H1 (cell line): ENCODE measurements at regions not wholly inside any gene's neighbourhood (a gene's known extent, or its start where the extent isn't known, plus 50 kb on each side); places are given as distances from the start of the nearest gene placed in this dataset.

ENCODE experiments used
- CTCF ChIA-PET: fragments of 300-600 bp; sonication (Branson Sonifier 250); formaldehyde crosslinking; loops from one replicate; lab custom pipeline; 2021; ENCODE audit not compliant: partially characterized antibody; lab: Charles Lee
- POLR2A ChIA-PET: fragments of 300-600 bp; sonication (Branson Sonifier 250); formaldehyde crosslinking; loops from one replicate; lab custom pipeline; 2021; ENCODE audit warnings: inconsistent platforms; ENCODE audit not compliant: partially characterized antibody; lab: Charles Lee
- DNase-seq, 2 experiments: peaks; one replicate each; pipeline versions ENCODE4 v3.0.0 to v3.0.0-alpha.2; 2010 to 2022; ENCODE audit warnings: low spot score in 2 of 2, low read depth in 1 of 2, mixed read lengths in 1 of 2
- FAIRE-seq: peaks from 2 replicates; lab custom pipeline; 2011; peaks lifted over from hg19 to GRCh38; lab: Jason Lieb, UNC
- H2AFZ ChIP-seq: 2 replicates; pipeline ENCODE4 v1.8.1; 2012; ENCODE audit warnings: low read length, inconsistent platforms
- H2AK5ac ChIP-seq: 2 replicates; pipeline ENCODE4 v1.6.1; 2013; ENCODE audit warnings: low read depth, low read length
- H2BK120ac ChIP-seq: replicated peaks from 2 replicates; pipeline ENCODE3; 2013; ENCODE audit warnings: low read depth, low read length, inconsistent platforms
- H2BK12ac ChIP-seq: 2 replicates; pipeline ENCODE4 v1.6.1; 2013; ENCODE audit warnings: low read depth, low read length
- H2BK15ac ChIP-seq: 2 replicates; pipeline ENCODE4 v1.6.1; 2013; ENCODE audit warnings: low read length
- H2BK20ac ChIP-seq: 2 replicates; pipeline ENCODE4 v1.6.1; 2013; ENCODE audit warnings: low read length
- H2BK5ac ChIP-seq: 2 replicates; pipeline ENCODE4 v1.6.1; 2013; ENCODE audit warnings: low read depth, low read length
- H3K14ac ChIP-seq: 2 replicates; pipeline ENCODE4 v1.6.1; 2013; ENCODE audit warnings: inconsistent platforms; ENCODE audit not compliant: insufficient read length
- H3K18ac ChIP-seq: 2 replicates; pipeline ENCODE4 v1.6.1; 2013; ENCODE audit warnings: low read length; ENCODE audit errors: extremely low read depth
- H3K23ac ChIP-seq: 2 replicates; pipeline ENCODE4 v1.6.1; 2013; ENCODE audit warnings: inconsistent platforms; ENCODE audit not compliant: insufficient read length
- H3K23me2 ChIP-seq: 2 replicates; pipeline ENCODE4 v1.6.1; 2013; ENCODE audit warnings: low read depth, low read length
- H3K27ac ChIP-seq: 2 replicates; pipeline ENCODE4 v1.6.1; 2011; ENCODE audit warnings: low read depth, low read length, inconsistent platforms
- H3K27me3 ChIP-seq, 4 experiments: replicated peaks in 1 of 4; 1 replicate in 1 of 4; 2 replicates in 3 of 4; pipeline versions ENCODE4 v1.6.1 to v1.8.1; 2011 to 2013; ENCODE audit warnings: low read length in 3 of 4, mild to moderate bottlenecking in 3 of 4, inconsistent platforms in 2 of 4, mixed read lengths in 2 of 4, moderate library complexity in 1 of 4; ENCODE audit not compliant: control insufficient read depth in 3 of 4, insufficient read depth in 3 of 4; ENCODE audit errors: extremely low read depth in 1 of 4
- H3K36me3 ChIP-seq, 4 experiments: 2 replicates each; pipeline versions ENCODE4 v1.6.1 to v1.8.1; 2011 to 2013; ENCODE audit warnings: mild to moderate bottlenecking in 4 of 4, low read length in 3 of 4, moderate library complexity in 2 of 4, control low read depth in 1 of 4, inconsistent platforms in 1 of 4; ENCODE audit not compliant: insufficient read depth in 4 of 4, control insufficient read depth in 2 of 4
- H3K4ac ChIP-seq: replicated peaks from 2 replicates; pipeline ENCODE3; 2013; ENCODE audit warnings: low read length, low read depth, mixed read lengths, inconsistent platforms; ENCODE audit not compliant: insufficient read length
- H3K4me1 ChIP-seq, 4 experiments: replicated peaks in 1 of 4; 1 replicate in 1 of 4; 2 replicates in 3 of 4; pipeline versions ENCODE4 v1.6.1 to v1.8.1; 2011 to 2013; ENCODE audit warnings: low read length in 3 of 4, inconsistent platforms in 2 of 4, mixed read lengths in 1 of 4; ENCODE audit not compliant: insufficient read depth in 4 of 4, control insufficient read depth in 3 of 4
- H3K4me2 ChIP-seq, 2 experiments: 2 replicates each; pipeline versions ENCODE4 v1.6.1 to v1.8.1; 2011 to 2013; ENCODE audit warnings: low read depth in 2 of 2, low read length in 2 of 2, control low read depth in 1 of 2, inconsistent platforms in 1 of 2, mild to moderate bottlenecking in 1 of 2; ENCODE audit not compliant: insufficient read depth in 1 of 2
- H3K4me3 ChIP-seq, 4 experiments: fragments of 200-600, 300-600 bp in 1 of 4; sonication (generic), shearing (Covaris generic), sonication (Bioruptor Twin) in 1 of 4; 2 replicates each; pipeline versions ENCODE4 v1.5.1 to v1.8.1; 2011 to 2016; ENCODE audit warnings: low read length in 4 of 4, low read depth in 3 of 4, control low read depth in 2 of 4, inconsistent platforms in 2 of 4, mild to moderate bottlenecking in 2 of 4, mixed read lengths in 1 of 4, moderate library complexity in 1 of 4; ENCODE audit not compliant: insufficient read depth in 2 of 4; ENCODE audit errors: extremely low read depth in 1 of 4
- H3K56ac ChIP-seq: replicated peaks from 2 replicates; pipeline ENCODE3; 2013; ENCODE audit warnings: low read depth, mild to moderate bottlenecking, mixed read lengths, low read length, inconsistent platforms; ENCODE audit not compliant: insufficient read length
- H3K79me1 ChIP-seq: 2 replicates; pipeline ENCODE4 v1.6.1; 2013; ENCODE audit warnings: low read depth, low read length, control low read depth
- H3K79me2 ChIP-seq, 2 experiments: 2 replicates each; pipeline versions ENCODE4 v1.6.1 to v1.8.1; 2012 to 2013; ENCODE audit warnings: low read length in 2 of 2, mild to moderate bottlenecking in 2 of 2, inconsistent platforms in 1 of 2; ENCODE audit not compliant: insufficient read depth in 2 of 2, control insufficient read depth in 1 of 2
- H3K9ac ChIP-seq, 4 experiments: replicated peaks in 1 of 4; 1 replicate in 1 of 4; 2 replicates in 3 of 4; pipeline versions ENCODE4 v1.6.1 to v1.8.1; 2011 to 2013; ENCODE audit warnings: low read depth in 3 of 4, low read length in 3 of 4, control low read depth in 2 of 4, mild to moderate bottlenecking in 2 of 4, moderate library complexity in 2 of 4, inconsistent platforms in 1 of 4; ENCODE audit errors: extremely low read depth in 1 of 4
- H3K9me3 ChIP-seq, 2 experiments: 2 replicates each; pipeline versions ENCODE4 v1.6.1 to v1.8.1; 2012 to 2013; ENCODE audit warnings: mild to moderate bottlenecking in 2 of 2, moderate library complexity in 2 of 2, control low read depth in 1 of 2, inconsistent platforms in 1 of 2, low read depth in 1 of 2, low read length in 1 of 2, mixed read lengths in 1 of 2; ENCODE audit not compliant: insufficient read depth in 2 of 2
- H4K20me1 ChIP-seq, 2 experiments: replicated peaks in 1 of 2; 2 replicates each; pipeline versions ENCODE3 to v1.8.1; 2011 to 2013; ENCODE audit warnings: inconsistent platforms in 2 of 2, low read length in 2 of 2, mild to moderate bottlenecking in 1 of 2; ENCODE audit not compliant: insufficient read depth in 2 of 2, control insufficient read depth in 1 of 2
- H4K5ac ChIP-seq: 2 replicates; pipeline ENCODE4 v1.6.1; 2013; ENCODE audit warnings: low read length, low read depth, mixed read lengths, inconsistent platforms; ENCODE audit not compliant: insufficient read length
- H4K8ac ChIP-seq: 2 replicates; pipeline ENCODE4 v1.8.0; 2013; ENCODE audit warnings: mild to moderate bottlenecking, moderate library complexity, low read length, inconsistent platforms; ENCODE audit not compliant: insufficient read depth; ENCODE audit errors: extremely low read depth
- H4K91ac ChIP-seq: replicated peaks from 2 replicates; pipeline ENCODE3; 2013; ENCODE audit warnings: low read length, mixed read lengths, inconsistent platforms; ENCODE audit not compliant: insufficient read length
- ASH2L ChIP-seq: fragments of 200-600, 300-600 bp; sonication (generic); IDR thresholded peaks from one replicate; pipeline ENCODE4 v1.7.1; 2017; ENCODE audit warnings: low read length
- BCL11A ChIP-seq, 2 experiments: IDR thresholded peaks; one replicate each; pipeline ENCODE4 v1.6.1; 2011; ENCODE audit warnings: low read depth in 2 of 2, low read length in 2 of 2, mild to moderate bottlenecking in 2 of 2
- CTBP2 ChIP-seq: IDR thresholded peaks from 2 replicates; pipeline ENCODE4 v1.7.0; 2011; ENCODE audit warnings: borderline replicate concordance, mild to moderate bottlenecking, moderate library complexity, mixed read lengths, low read length; ENCODE audit not compliant: insufficient read depth, insufficient read length
- JUN ChIP-seq: IDR thresholded peaks from 2 replicates; pipeline ENCODE4 v1.6.1; 2011; ENCODE audit warnings: low read depth, mild to moderate bottlenecking, improper control_type of control experiment, low read length
- KDM4A ChIP-seq: IDR thresholded peaks from one replicate; pipeline ENCODE4 v1.7.1; 2012; ENCODE audit warnings: low read depth, mild to moderate bottlenecking, moderate library complexity, low read length, inconsistent platforms; ENCODE audit not compliant: severe bottlenecking
- NANOG ChIP-seq: IDR thresholded peaks from 2 replicates; pipeline ENCODE4 v1.6.1; 2011; ENCODE audit warnings: low read length, low read depth, mild to moderate bottlenecking, inconsistent platforms; ENCODE audit not compliant: insufficient read depth, poor library complexity, severe bottlenecking
- NRF1 ChIP-seq: IDR thresholded peaks from 2 replicates; pipeline ENCODE4 v1.6.1; 2011; ENCODE audit warnings: mild to moderate bottlenecking, low read depth, low read length, improper control_type of control experiment
- SRF ChIP-seq: IDR thresholded peaks from 2 replicates; pipeline ENCODE4 v1.6.1; 2011; ENCODE audit warnings: mild to moderate bottlenecking, low read depth, low read length, moderate library complexity
- WGBS, 2 experiments: shearing (Covaris generic) in 1 of 2; methylation state at CpG; one replicate each; pipeline versions ENCODE4 v1.1.6 to v1.1.7; 2013 to 2015; ENCODE audit warnings: low lambda C conversion rate in 2 of 2, mixed read lengths in 2 of 2, inconsistent platforms in 1 of 2, low coverage in 1 of 2, missing lambda C conversion rate in 1 of 2; ENCODE audit not compliant: insufficient replicate concordance in 2 of 2, insufficient coverage in 1 of 2, insufficient read length in 1 of 2; ENCODE audit errors: extremely low coverage in 1 of 2, missing lambda C conversion rate in 1 of 2; 5-methylcytosine and 5-hydroxymethylcytosine counted together

DNA sequence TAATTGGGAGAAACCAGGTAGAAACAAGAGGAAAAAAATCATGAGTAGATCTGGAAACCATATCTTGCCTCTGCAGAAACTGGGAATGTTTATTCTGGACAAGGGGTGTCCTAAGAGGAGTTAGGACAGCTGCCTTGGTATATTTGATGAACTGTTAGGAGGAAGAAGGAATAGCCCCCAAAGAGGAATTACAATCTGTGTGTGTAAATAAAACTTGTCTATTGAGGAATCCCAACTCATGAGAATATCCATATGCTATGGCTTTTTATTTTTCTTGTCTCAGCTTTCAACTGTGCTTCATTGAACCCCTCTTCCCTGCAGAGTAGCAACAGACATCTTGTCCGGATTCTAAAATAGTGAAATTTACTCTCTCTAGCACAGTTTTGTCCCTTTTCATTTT, 423.5 kb upstream of the SLC14A2 start:
- H4K5ac ChIP-seq: no peak overlapping the region
- H3K4me1 ChIP-seq: no peaks in the 10 kb centered on the region
- H2BK5ac ChIP-seq: no peak overlapping the region
- FAIRE-seq (no peak), DNase-seq (no peak)
- no peak overlapping the region for H2BK12ac ChIP-seq
- TF ChIP-seq NRF1: no peak
- no peak for TF ChIP-seq NANOG
- no peak for TF ChIP-seq JUN
- no peak for TF ChIP-seq BCL11A (IDR thresholded peaks at IDR 0.05; ENCODE audit: low read depth in 2 of 2, low read length in 2 of 2)
- no peak for TF ChIP-seq ASH2L
- TF ChIP-seq SRF: no peak
- TF ChIP-seq CTBP2: no peak
- TF ChIP-seq KDM4A: no peak
- H2AK5ac ChIP-seq: no peak overlapping the region
- H4K8ac ChIP-seq: no peak overlapping the region
- H3K4me2 ChIP-seq: no peak overlapping the region
- ChIA-PET CTCF (no interaction called here), POLR2A (no interaction called here)
- H3K4ac ChIP-seq: no peak overlapping the region
- H3K27me3 ChIP-seq: no peaks in the 10 kb centered on the region
- H3K23me2 ChIP-seq: no peaks in the 10 kb centered on the region
- no peak overlapping the region for H2BK120ac ChIP-seq
- no peak overlapping the region for H2AFZ ChIP-seq
- H3K4me3 ChIP-seq: no peak overlapping the region
- H3K14ac ChIP-seq: no peak overlapping the region
- H3K79me2 ChIP-seq: no peaks in the 10 kb centered on the region
- H2BK15ac ChIP-seq: no peak overlapping the region
- no peak overlapping the region for H3K23ac ChIP-seq
- no peaks in the 10 kb centered on the region for H3K9me3 ChIP-seq
- no peak overlapping the region for H3K56ac ChIP-seq
- H3K79me1 ChIP-seq: no peaks in the 10 kb centered on the region
- no peak overlapping the region for H4K91ac ChIP-seq
- H3K36me3 ChIP-seq: no peaks in the 10 kb centered on the region
- 92% methylated on average over 1 of the region's 1 CpG; no CpG with 5 or more reads in 1 of the 2 experiments for WGBS, 2 experiments
- no peak overlapping the region for H3K18ac ChIP-seq
- H4K20me1 ChIP-seq: no peaks in the 10 kb centered on the region
- H3K27ac ChIP-seq: no peak overlapping the region
- no peak overlapping the region for H3K9ac ChIP-seq
- H2BK20ac ChIP-seq: no peak overlapping the region
